Large intestine (tissue), 3 donors: ENCODE measurements at regions not wholly inside any gene's neighbourhood (a gene's known extent, or its start where the extent isn't known, plus 50 kb on each side); places are given as distances from the start of the nearest gene placed in this dataset.

ENCODE experiments used
- DNase-seq, 2 donors: peaks; one replicate each; pipeline versions ENCODE4 v3.0.0 to v3.0.0-alpha.2; 2013
- H3K27ac ChIP-seq: one replicate; pipeline ENCODE4 v1.5.1; 2013; ENCODE audit warnings: low read length
- H3K27me3 ChIP-seq: 2 replicates; pipeline ENCODE4 v1.6.1; 2013; ENCODE audit warnings: low read length; ENCODE audit not compliant: control insufficient read depth, insufficient read depth
- H3K36me3 ChIP-seq: 2 replicates; pipeline ENCODE4 v1.6.1; 2013; ENCODE audit warnings: low read length; ENCODE audit not compliant: control insufficient read depth, insufficient read depth
- H3K4me1 ChIP-seq: one replicate; pipeline ENCODE4 v1.6.1; 2013; ENCODE audit warnings: low read length; ENCODE audit not compliant: control insufficient read depth, insufficient read depth
- H3K4me3 ChIP-seq: one replicate; pipeline ENCODE4 v1.5.1; 2013; ENCODE audit warnings: low read length
- H3K9me3 ChIP-seq: one replicate; pipeline ENCODE4 v1.6.1; 2013; ENCODE audit warnings: mild to moderate bottlenecking, low read depth, low read length, moderate library complexity; ENCODE audit not compliant: control insufficient read depth
- WGBS: methylation state at CpG from one replicate; pipeline ENCODE4 v1.1.5; 2013; ENCODE audit warnings: low lambda C conversion rate; ENCODE audit not compliant: insufficient coverage; 5-methylcytosine and 5-hydroxymethylcytosine counted together

DNA sequence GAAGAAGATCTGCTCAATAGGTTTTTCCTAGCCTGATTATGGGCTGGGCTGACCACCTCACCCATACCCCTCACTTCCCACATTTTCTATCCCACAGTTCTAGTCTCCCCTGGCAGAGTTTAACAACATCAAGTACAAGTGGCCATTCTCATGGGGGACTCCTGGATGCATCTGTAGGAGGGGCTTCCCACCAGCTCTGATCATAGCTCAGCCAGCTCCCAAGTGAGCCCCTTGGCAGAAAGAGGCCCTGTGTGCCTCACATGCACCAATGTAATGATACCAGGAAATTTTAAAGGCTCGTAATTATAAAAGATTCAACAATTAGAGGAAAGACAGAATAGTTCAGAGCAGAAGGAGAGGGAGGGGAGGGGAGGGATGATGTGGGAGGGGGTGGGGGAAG is 144.2 kb upstream of the SYT13 start:
- peaks cover 13% of the 10 kb centered on the region for H3K27me3 ChIP-seq
- H3K9me3 ChIP-seq: no peaks in the 10 kb centered on the region
- no CpG with 5 or more reads among the region's 1 CpG for WGBS
- DNase-seq: no peak
- H3K27ac ChIP-seq: no peak overlapping the region
- H3K36me3 ChIP-seq: no peaks in the 10 kb centered on the region
- H3K4me3 ChIP-seq: no peak overlapping the region
- H3K4me1 ChIP-seq: no peaks in the 10 kb centered on the region

DNA sequence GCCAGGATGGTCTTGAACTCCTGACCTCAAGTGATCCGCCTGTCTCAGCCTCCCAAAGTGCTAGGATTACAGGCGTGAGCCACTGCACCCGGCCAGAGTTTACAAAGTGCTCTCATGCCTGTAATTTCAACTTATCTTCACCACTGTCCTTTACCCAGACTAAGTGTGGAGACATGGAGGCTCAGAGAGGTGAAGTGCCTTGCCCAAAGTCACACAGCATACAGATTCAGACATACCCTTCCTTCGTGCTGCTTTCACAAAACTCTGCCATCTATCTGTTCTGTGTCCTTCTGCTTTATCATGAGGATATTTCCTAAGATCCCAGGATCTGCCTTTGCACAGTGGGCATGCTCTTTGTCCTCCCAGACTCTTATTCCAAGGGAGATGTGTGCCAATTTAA is 143.6 kb upstream of the SYT13 start:
- no peak overlapping the region for H3K4me3 ChIP-seq
- no peak for DNase-seq
- H3K9me3 ChIP-seq: no peaks in the 10 kb centered on the region
- H3K36me3 ChIP-seq: no peaks in the 10 kb centered on the region
- peaks cover 6% of the 10 kb centered on the region for H3K27me3 ChIP-seq
- WGBS: no CpG with 5 or more reads among the region's 4 CpGs
- no peak overlapping the region for H3K27ac ChIP-seq
- H3K4me1 ChIP-seq: no peaks in the 10 kb centered on the region

DNA sequence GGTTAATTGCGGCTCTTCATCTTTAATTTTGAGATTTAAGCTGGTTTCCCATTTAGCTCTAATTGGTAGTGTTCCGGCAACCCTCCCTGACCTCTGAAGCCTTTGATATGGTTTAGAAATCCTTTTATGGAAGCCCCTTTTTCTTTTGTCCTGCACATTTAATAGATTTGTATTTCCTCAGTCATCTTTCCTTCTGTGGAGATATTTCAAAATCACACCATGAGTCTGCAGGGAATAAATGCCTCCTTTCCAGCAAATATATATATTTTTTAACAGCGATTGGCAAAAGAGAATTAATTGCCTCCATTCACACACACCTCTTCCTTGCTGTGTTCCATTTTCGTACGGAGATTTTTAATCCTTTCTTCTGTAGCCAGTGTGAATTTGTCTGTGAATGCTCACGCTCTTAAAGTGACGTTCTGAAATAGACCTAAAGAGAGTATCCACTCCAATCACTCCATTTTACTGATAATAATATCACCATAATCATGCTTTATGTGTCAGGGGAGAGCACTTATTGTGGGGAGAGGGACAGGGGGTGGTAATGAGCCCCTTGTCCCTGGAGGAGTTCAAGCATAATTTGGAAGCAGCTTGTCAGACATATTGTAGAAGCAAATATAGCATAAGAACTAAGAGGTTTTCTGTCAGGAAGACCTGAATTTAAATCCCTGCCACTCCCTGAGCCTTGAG is 142.5 kb upstream of the SYT13 start:
- DNase-seq: no peak
- Histone ChIP-seq H3K4me3 (no peak overlapping the region), H3K4me1 (no peaks in the 10 kb centered on the region), H3K27me3 (peaks cover 3% of the 10 kb centered on the region), H3K9me3 (no peaks in the 10 kb centered on the region), H3K36me3 (no peaks in the 10 kb centered on the region), H3K27ac (no peak overlapping the region)
- WGBS: 100% methylated on average over 1 of the region's 7 CpGs

DNA sequence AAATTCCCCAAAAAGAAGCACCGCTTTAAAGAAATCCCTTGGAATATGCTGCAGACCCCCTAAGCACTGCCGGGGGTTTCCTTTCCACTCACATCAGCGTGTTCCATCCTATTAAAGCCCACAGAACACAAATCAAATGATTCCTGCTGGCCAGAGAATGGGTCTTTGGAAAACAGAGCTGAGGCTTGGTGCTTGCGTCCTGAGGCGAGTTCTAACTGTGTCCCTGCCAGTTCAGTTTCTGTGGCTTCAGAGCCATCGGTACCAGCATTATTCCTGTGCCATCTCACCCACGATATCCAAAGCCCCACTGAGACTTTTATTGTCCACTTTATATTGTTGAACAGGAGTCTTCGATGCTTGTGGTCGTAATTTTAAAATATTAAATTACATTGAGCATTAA is 142.0 kb upstream of the SYT13 start:
- no peaks in the 10 kb centered on the region for H3K36me3 ChIP-seq
- no peaks in the 10 kb centered on the region for H3K27me3 ChIP-seq
- no peak for DNase-seq
- H3K4me3 ChIP-seq: no peak overlapping the region
- no peak overlapping the region for H3K27ac ChIP-seq
- no peaks in the 10 kb centered on the region for H3K9me3 ChIP-seq
- no peaks in the 10 kb centered on the region for H3K4me1 ChIP-seq
- 100% methylated on average over 1 of the region's 9 CpGs for WGBS

DNA sequence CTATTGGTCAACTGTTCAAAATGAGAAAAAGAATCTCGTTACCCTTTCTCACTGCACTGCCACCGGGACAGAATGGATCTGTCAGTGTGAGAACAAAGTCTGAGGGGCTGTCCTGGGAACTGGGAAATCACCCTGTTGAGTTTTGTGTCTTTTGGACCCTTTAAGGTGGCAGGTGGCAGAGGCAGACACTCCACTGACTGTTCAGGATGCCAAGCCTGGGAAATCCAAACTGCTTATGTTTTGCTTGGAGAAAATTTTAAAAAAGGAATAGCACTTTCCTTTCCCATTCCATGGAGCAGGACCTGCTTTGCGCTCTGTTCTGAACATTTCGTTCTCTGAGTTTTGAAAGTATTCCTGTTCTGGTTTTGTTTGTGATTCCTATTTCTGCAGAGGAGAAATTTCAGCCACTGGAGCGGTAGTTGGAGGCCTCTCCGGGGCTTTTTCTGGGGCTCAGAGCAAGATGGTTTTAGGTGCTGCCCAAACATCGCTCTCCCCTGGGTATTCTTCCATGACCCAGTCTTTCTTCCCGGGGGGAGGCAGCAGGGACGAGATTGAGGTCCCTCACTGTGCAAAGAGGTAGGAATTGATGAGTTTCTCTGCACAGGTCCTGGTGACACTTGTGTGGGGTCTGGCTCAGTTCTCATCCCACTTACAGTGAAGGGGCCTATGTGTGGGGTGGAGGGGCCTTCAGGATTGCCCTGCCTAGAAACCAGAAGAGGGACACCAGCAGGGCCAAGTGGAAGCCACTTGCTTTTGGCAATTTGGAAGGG is 138.5 kb upstream of the SYT13 start:
- no peak overlapping the region for H3K4me3 ChIP-seq
- H3K36me3 ChIP-seq: no peaks in the 10 kb centered on the region
- H3K4me1 ChIP-seq: no peaks in the 10 kb centered on the region
- H3K27ac ChIP-seq: no peak overlapping the region
- DNase-seq: no peak
- H3K27me3 ChIP-seq: no peaks in the 10 kb centered on the region
- no peaks in the 10 kb centered on the region for H3K9me3 ChIP-seq
- WGBS: 93% methylated on average over 2 of the region's 9 CpGs

DNA sequence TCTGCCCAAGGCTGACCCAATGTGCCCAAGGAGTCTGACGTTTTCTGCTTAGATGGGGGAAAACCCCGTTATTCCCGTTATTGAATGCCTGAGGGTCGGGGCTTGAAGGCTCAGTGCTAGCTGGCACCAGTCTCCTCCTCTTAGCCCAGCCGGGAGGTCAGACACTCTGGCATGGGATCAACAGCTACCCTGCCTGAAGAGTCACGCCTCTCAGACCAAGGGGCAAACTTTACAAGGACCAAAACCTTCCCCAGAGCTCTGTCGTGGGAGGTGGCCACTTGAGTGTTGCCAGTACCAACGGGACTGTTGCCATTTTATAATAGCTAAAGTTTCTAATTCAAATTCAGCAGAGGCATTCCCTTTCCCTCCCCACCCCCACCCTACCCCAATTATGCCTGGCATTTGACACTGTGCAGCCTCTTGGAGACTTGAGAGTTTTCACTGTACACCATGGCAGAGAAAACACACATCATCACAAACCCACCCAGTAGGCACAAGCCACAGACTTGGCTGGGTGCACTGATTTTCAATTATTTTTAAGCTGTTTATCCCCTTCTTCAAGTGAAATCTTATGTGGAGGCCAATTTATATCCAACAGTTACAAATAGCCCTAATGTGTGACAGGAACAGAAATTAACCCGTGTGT is 137.5 kb upstream of the SYT13 start:
- Histone ChIP-seq H3K36me3 (no peaks in the 10 kb centered on the region), H3K4me3 (no peak overlapping the region), H3K27me3 (no peaks in the 10 kb centered on the region), H3K4me1 (no peaks in the 10 kb centered on the region), H3K9me3 (no peaks in the 10 kb centered on the region), H3K27ac (no peak overlapping the region)
- no peak for DNase-seq
- WGBS: no CpG with 5 or more reads among the region's 9 CpGs

DNA sequence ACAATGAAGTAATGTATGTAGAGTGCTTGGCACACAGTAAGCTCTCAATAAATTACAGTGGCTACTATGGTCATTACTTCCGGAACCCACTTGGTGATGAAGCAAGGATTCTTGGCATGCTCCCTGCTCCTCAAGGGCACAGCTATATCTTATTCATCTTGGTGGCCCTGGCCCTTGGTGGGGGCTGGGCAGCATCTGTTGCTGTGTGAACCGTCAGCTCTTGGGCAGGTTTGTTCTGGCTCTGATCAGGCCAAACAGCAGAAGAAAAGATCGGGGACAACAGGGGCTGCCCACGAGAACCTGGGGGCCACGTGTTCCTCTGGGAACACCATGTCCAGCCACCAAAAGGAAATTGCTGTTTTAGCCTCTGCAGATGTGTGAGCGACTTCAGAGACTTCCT is 136.9 kb upstream of the SYT13 start:
- 20% methylated on average over 1 of the region's 6 CpGs for WGBS
- no peak for DNase-seq
- Histone ChIP-seq H3K36me3 (no peaks in the 10 kb centered on the region), H3K27ac (no peak overlapping the region), H3K4me1 (no peaks in the 10 kb centered on the region), H3K9me3 (no peaks in the 10 kb centered on the region), H3K4me3 (no peak overlapping the region), H3K27me3 (no peaks in the 10 kb centered on the region)

DNA sequence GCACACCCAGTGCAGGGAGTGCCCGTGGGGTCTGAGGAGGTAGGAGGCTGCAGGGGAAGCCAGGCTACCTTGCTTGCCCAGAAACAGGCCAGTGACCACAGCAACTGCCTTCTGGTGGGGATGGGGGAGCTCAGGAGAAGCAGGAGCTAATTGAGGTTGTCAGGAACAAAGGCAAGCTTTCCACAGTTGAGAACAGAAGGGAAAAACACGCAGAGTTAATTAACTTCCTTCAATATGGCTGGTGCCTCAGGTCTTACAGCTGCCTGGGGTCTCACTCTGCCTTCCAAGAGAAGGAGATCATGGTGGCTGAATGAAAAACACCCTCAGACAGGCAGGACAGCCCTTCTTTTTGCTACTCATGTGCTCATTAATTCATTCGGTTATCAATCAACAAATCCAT is 127.9 kb upstream of the SYT13 start:
- Histone ChIP-seq H3K9me3 (no peaks in the 10 kb centered on the region), H3K4me3 (no peak overlapping the region), H3K27ac (no peak overlapping the region), H3K4me1 (no peaks in the 10 kb centered on the region), H3K36me3 (no peaks in the 10 kb centered on the region), H3K27me3 (peaks cover 35% of the 10 kb centered on the region)
- WGBS: 80% methylated on average over 2 of the region's 3 CpGs
- no peak for DNase-seq

DNA sequence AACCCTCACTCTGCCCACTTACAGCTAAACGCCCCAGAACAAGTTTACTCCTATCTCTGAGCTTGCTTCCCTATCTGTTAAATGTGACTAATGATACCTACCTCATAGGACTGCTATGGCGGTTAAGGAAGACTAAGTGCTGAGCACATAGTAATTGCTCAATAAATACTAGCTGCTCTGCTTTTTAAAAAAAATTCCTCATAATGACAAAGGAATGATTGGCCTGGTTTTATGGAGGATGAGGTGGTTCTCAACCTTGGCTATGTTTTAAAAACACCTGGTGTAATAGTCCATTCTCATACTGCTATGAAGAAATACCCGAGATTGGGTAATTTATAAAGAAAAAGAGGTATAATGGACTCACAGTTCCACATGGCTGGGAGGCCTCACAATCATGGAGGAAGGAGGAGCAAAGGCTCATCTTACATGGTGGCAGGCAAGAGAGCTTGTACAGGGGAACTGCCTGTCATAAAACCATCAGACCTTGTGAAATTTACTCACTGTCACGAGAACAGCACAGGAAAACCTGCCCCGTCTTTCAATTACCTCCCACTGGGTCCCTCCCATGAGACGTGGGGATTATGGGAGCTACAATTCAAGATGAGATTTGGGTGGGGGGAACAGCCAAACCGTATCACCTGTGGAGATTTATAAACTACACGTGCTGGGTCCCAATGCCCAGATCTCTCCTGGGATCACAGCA is 127.2 kb upstream of the SYT13 start:
- 80% methylated on average over 1 of the region's 8 CpGs for whole genome bisulfite sequencing
- H3K27me3 ChIP-seq: peaks cover 43% of the 10 kb centered on the region
- H3K27ac ChIP-seq: no peak overlapping the region
- no peaks in the 10 kb centered on the region for H3K4me1 ChIP-seq
- no peaks in the 10 kb centered on the region for H3K9me3 ChIP-seq
- no peak overlapping the region for H3K4me3 ChIP-seq
- no peak for DNase-seq
- no peaks in the 10 kb centered on the region for H3K36me3 ChIP-seq

DNA sequence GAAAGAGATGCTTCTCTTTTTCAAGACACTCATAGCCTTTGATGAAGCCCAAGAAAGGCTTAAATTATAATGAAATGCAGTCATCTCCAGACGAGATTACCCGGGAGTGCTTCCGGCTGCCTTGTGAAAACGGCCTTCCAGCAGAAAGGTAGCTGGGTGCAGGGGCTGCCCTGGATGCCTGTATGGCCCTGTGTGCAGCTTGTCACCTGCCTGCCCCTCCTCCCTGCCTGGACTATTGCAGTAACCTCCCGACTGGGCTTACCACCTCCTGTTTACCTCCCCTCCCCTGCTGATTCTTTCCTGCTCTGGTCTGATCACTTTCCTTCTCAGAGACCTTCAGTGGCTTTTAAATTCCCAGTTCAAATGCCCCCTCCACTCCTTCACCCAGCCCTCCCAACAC is 126.4 kb upstream of the SYT13 start:
- Histone ChIP-seq H3K36me3 (no peaks in the 10 kb centered on the region), H3K27me3 (peaks cover 47% of the 10 kb centered on the region), H3K27ac (no peak overlapping the region), H3K4me1 (no peaks in the 10 kb centered on the region), H3K4me3 (no peak overlapping the region), H3K9me3 (no peaks in the 10 kb centered on the region)
- no peak for DNase-seq
- 29% methylated on average over 1 of the region's 5 CpGs for WGBS
